GM23338 (cell line): ENCODE measurements at regions not wholly inside any gene's neighbourhood (a gene's known extent, or its start where the extent isn't known, plus 50 kb on each side); places are given as distances from the start of the nearest gene placed in this dataset.

Source experiments
- ATAC-seq: fragments of 200-7000 bp; cut with Tn5 transposase; 3 replicates; pipeline ENCODE4 v1.9.1; 2020
- DNase-seq: peaks from one replicate; pipeline ENCODE4 v3.0.0-alpha.2; 2015; ENCODE audit warnings: low spot score
- H2AFZ ChIP-seq: fragments of 200-600 bp; sonication (generic); 2 replicates; pipeline ENCODE4 v1.8.0; 2016; ENCODE audit warnings: antibody characterized with exemption, mild to moderate bottlenecking, moderate library complexity
- H3F3A ChIP-seq: fragments of 200-600 bp; sonication (generic); replicated peaks from 2 replicates; pipeline ENCODE4 v1.8.0; 2017; ENCODE audit warnings: antibody characterized with exemption, mixed run types, low read depth
- H3K27ac ChIP-seq: fragments of 200-600 bp; sonication (generic); 2 replicates; pipeline ENCODE4 v1.6.1; 2016; ENCODE audit warnings: low read depth
- H3K27me3 ChIP-seq: fragments of 200-600 bp; sonication (generic); 2 replicates; pipeline ENCODE4 v1.8.0; 2016; ENCODE audit warnings: mild to moderate bottlenecking, mixed run types, moderate library complexity; ENCODE audit not compliant: insufficient read depth
- H3K36me3 ChIP-seq: fragments of 200-600 bp; sonication (generic); 2 replicates; pipeline ENCODE4 v1.8.0; 2016; ENCODE audit warnings: mild to moderate bottlenecking; ENCODE audit not compliant: insufficient read depth
- H3K4me1 ChIP-seq: fragments of 200-600 bp; sonication (generic); 2 replicates; pipeline ENCODE4 v1.8.0; 2016; ENCODE audit warnings: mild to moderate bottlenecking, moderate library complexity; ENCODE audit not compliant: insufficient read depth
- H3K4me2 ChIP-seq: fragments of 200-600 bp; sonication (generic); 2 replicates; pipeline ENCODE4 v1.7.1; 2017; ENCODE audit warnings: mixed run types
- H3K4me3 ChIP-seq: fragments of 200-600 bp; sonication (generic); 2 replicates; pipeline ENCODE4 v1.6.1; 2016; ENCODE audit warnings: mixed run types
- H3K79me2 ChIP-seq: fragments of 200-600 bp; sonication (generic); replicated peaks from 2 replicates; pipeline ENCODE4 v1.8.0; 2017; ENCODE audit warnings: mild to moderate bottlenecking; ENCODE audit not compliant: insufficient read depth
- H3K9me2 ChIP-seq: fragments of 200-600 bp; sonication (generic); 2 replicates; pipeline ENCODE4 v1.8.0; 2017; ENCODE audit not compliant: insufficient read depth
- H4K20me1 ChIP-seq: fragments of 200-600 bp; sonication (generic); replicated peaks from 2 replicates; pipeline ENCODE4 v1.8.0; 2017; ENCODE audit warnings: mild to moderate bottlenecking; ENCODE audit not compliant: insufficient read depth
- H3K27ac Mint-ChIP-seq: 2 replicates; pipeline ENCODE4 v1.8.0; 2020; ENCODE audit warnings: inconsistent platforms, mild to moderate bottlenecking, moderate library complexity, mixed read lengths
- H3K27me3 Mint-ChIP-seq: 3 replicates; pipeline ENCODE4 v1.8.0; 2022; ENCODE audit warnings: low read depth, mild to moderate bottlenecking, moderate library complexity, mixed read lengths, inconsistent platforms; ENCODE audit not compliant: insufficient read depth, poor library complexity
- H3K36me3 Mint-ChIP-seq: 3 replicates; pipeline ENCODE4 v1.8.0; 2021; ENCODE audit warnings: low read depth, mild to moderate bottlenecking, inconsistent platforms, moderate library complexity, mixed read lengths
- H3K4me1 Mint-ChIP-seq: 3 replicates; pipeline ENCODE4 v1.8.0; 2020; ENCODE audit warnings: mild to moderate bottlenecking, inconsistent platforms, mixed read lengths
- H3K4me3 Mint-ChIP-seq: 3 replicates; pipeline ENCODE4 v1.8.0; 2021; ENCODE audit warnings: moderate library complexity, mild to moderate bottlenecking, inconsistent platforms, mixed read lengths
- H3K9me3 Mint-ChIP-seq: 3 replicates; pipeline ENCODE4 v1.8.0; 2020; ENCODE audit warnings: moderate library complexity, mild to moderate bottlenecking, inconsistent platforms, mixed read lengths
- CREB1 ChIP-seq: fragments of 250-450 bp; sonication (Bioruptor Pico); IDR thresholded peaks from 2 replicates; pipeline ENCODE4 v1.5.0; 2020; ENCODE audit warnings: low read depth, mild to moderate bottlenecking, moderate library complexity
- EZH2 ChIP-seq: fragments of 200-600 bp; sonication (generic); IDR thresholded peaks from one replicate; pipeline ENCODE4 v1.8.0; 2017; ENCODE audit warnings: antibody characterized with exemption, mild to moderate bottlenecking, low read depth; ENCODE audit not compliant: unreplicated experiment
- JUNB ChIP-seq: IDR thresholded peaks from one replicate; pipeline ENCODE4 v1.6.1; 2016; ENCODE audit warnings: antibody characterized with exemption; ENCODE audit not compliant: unreplicated experiment
- NANOG ChIP-seq: IDR thresholded peaks from 2 replicates; pipeline ENCODE4 v1.6.1; 2016; ENCODE audit warnings: antibody characterized with exemption, borderline replicate concordance
- POLR2AphosphoS5 ChIP-seq: IDR thresholded peaks from 2 replicates; pipeline ENCODE4 v1.6.1; 2016; ENCODE audit warnings: antibody characterized with exemption, low read depth
- STAT1 ChIP-seq: IDR thresholded peaks from one replicate; pipeline ENCODE4 v1.6.1; 2016; ENCODE audit warnings: antibody characterized with exemption; ENCODE audit not compliant: unreplicated experiment
- ZNF114 ChIP-seq: fragments of 250-450 bp; sonication (Bioruptor Pico); IDR thresholded peaks from 2 replicates; pipeline ENCODE4 v1.5.0; 2020; ENCODE audit warnings: mild to moderate bottlenecking, moderate library complexity
- ZNF331 ChIP-seq: fragments of 250-450 bp; sonication (Bioruptor Pico); IDR thresholded peaks from 2 replicates; pipeline ENCODE4 v1.5.0; 2020; ENCODE audit warnings: low read depth, mild to moderate bottlenecking, moderate library complexity
- TF ChIP-seq, protein P1 (sequence below): fragments of 250-450 bp; sonication (Bioruptor Pico); IDR thresholded peaks from 2 replicates; pipeline ENCODE4 v1.5.0; 2020; ENCODE audit warnings: mild to moderate bottlenecking, moderate library complexity
- TF ChIP-seq, protein P2 (sequence below): IDR thresholded peaks from one replicate; pipeline ENCODE4 v1.6.1; 2018; ENCODE audit warnings: antibody characterized with exemption; ENCODE audit not compliant: unreplicated experiment

DNA sequence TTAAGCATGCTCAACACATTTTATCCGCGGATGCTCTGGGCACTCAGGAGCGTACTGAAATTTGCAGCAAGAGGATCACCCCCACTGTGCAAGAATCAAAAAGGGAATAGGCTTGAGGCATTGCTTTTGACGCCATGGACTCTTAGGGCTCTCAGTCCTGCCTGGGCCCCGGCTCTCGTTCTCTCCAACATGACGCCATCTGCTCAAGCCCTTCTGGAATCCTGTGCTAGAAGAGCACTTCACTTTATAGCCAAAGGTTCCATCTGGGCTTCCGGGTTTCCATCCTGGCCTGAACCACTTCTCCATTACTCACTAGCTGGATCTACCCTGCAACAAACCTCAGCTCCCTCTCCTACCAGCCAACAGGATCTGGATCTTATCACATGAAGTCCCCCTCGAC lies 105.3 kb downstream of the FOXF2 start:
- Mint-ChIP-seq H3K9me3 (peaks cover 16% of the 10 kb centered on the region), H3K4me1 (peaks cover 12% of the 10 kb centered on the region)
- no peaks in the 10 kb centered on the region for H3F3A ChIP-seq

More for the DNA sequence above, 105.3 kb downstream of the FOXF2 start:
- Histone ChIP-seq H3K9me2 (0 out of 2 replicates have a peak, but pooled peaks cover 3% of the 10 kb centered on the region), H3K4me3 (no peak overlapping the region), H3K4me2 (no peak overlapping the region), H3K27ac (no peak overlapping the region), H4K20me1 (no peaks in the 10 kb centered on the region), H3K36me3 (no peaks in the 10 kb centered on the region), H2AFZ (no peak overlapping the region), H3K4me1 (no peaks in the 10 kb centered on the region), H3K79me2 (no peaks in the 10 kb centered on the region), H3K27me3 (no peaks in the 10 kb centered on the region)
- no peak for DNase-seq
- no peak overlapping the region for H3K27ac Mint-ChIP-seq
- no peaks in the 10 kb centered on the region for H3K27me3 Mint-ChIP-seq
- H3K36me3 Mint-ChIP-seq = peaks cover 9% of the 10 kb centered on the region
- TF ChIP-seq JUNB (no peak), POLR2AphosphoS5 (no peak), ZNF331 (CRISPR knock-in tag) (no peak), ZNF114 (no peak), NANOG (no peak), CREB1 (CRISPR knock-in tag) (no peak), EZH2 (no peak), STAT1 (no peak)
- TF ChIP-seq, protein P1, sequence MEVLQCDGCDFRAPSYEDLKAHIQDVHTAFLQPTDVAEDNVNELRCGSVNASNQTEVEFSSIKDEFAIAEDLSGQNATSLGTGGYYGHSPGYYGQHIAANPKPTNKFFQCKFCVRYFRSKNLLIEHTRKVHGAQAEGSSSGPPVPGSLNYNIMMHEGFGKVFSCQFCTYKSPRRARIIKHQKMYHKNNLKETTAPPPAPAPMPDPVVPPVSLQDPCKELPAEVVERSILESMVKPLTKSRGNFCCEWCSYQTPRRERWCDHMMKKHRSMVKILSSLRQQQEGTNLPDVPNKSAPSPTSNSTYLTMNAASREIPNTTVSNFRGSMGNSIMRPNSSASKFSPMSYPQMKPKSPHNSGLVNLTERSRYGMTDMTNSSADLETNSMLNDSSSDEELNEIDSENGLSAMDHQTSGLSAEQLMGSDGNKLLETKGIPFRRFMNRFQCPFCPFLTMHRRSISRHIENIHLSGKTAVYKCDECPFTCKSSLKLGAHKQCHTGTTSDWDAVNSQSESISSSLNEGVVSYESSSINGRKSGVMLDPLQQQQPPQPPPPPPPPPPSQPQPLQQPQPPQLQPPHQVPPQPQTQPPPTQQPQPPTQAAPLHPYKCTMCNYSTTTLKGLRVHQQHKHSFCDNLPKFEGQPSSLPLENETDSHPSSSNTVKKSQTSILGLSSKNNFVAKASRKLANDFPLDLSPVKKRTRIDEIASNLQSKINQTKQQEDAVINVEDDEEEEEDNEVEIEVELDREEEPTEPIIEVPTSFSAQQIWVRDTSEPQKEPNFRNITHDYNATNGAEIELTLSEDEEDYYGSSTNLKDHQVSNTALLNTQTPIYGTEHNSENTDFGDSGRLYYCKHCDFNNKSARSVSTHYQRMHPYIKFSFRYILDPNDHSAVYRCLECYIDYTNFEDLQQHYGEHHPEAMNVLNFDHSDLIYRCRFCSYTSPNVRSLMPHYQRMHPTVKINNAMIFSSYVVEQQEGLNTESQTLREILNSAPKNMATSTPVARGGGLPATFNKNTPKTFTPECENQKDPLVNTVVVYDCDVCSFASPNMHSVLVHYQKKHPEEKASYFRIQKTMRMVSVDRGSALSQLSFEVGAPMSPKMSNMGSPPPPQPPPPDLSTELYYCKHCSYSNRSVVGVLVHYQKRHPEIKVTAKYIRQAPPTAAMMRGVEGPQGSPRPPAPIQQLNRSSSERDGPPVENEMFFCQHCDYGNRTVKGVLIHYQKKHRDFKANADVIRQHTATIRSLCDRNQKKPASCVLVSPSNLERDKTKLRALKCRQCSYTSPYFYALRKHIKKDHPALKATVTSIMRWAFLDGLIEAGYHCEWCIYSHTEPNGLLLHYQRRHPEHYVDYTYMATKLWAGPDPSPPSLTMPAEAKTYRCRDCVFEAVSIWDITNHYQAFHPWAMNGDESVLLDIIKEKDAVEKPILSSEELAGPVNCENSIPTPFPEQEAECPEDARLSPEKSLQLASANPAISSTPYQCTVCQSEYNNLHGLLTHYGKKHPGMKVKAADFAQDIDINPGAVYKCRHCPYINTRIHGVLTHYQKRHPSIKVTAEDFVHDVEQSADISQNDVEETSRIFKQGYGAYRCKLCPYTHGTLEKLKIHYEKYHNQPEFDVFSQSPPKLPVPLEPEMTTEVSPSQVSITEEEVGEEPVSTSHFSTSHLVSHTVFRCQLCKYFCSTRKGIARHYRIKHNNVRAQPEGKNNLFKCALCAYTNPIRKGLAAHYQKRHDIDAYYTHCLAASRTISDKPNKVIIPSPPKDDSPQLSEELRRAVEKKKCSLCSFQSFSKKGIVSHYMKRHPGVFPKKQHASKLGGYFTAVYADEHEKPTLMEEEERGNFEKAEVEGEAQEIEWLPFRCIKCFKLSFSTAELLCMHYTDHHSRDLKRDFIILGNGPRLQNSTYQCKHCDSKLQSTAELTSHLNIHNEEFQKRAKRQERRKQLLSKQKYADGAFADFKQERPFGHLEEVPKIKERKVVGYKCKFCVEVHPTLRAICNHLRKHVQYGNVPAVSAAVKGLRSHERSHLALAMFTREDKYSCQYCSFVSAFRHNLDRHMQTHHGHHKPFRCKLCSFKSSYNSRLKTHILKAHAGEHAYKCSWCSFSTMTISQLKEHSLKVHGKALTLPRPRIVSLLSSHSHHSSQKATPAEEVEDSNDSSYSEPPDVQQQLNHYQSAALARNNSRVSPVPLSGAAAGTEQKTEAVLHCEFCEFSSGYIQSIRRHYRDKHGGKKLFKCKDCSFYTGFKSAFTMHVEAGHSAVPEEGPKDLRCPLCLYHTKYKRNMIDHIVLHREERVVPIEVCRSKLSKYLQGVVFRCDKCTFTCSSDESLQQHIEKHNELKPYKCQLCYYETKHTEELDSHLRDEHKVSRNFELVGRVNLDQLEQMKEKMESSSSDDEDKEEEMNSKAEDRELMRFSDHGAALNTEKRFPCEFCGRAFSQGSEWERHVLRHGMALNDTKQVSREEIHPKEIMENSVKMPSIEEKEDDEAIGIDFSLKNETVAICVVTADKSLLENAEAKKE (CRISPR knock-in tag) = no peak
- TF ChIP-seq, protein P2, sequence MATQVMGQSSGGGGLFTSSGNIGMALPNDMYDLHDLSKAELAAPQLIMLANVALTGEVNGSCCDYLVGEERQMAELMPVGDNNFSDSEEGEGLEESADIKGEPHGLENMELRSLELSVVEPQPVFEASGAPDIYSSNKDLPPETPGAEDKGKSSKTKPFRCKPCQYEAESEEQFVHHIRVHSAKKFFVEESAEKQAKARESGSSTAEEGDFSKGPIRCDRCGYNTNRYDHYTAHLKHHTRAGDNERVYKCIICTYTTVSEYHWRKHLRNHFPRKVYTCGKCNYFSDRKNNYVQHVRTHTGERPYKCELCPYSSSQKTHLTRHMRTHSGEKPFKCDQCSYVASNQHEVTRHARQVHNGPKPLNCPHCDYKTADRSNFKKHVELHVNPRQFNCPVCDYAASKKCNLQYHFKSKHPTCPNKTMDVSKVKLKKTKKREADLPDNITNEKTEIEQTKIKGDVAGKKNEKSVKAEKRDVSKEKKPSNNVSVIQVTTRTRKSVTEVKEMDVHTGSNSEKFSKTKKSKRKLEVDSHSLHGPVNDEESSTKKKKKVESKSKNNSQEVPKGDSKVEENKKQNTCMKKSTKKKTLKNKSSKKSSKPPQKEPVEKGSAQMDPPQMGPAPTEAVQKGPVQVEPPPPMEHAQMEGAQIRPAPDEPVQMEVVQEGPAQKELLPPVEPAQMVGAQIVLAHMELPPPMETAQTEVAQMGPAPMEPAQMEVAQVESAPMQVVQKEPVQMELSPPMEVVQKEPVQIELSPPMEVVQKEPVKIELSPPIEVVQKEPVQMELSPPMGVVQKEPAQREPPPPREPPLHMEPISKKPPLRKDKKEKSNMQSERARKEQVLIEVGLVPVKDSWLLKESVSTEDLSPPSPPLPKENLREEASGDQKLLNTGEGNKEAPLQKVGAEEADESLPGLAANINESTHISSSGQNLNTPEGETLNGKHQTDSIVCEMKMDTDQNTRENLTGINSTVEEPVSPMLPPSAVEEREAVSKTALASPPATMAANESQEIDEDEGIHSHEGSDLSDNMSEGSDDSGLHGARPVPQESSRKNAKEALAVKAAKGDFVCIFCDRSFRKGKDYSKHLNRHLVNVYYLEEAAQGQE = no peak
- ATAC-seq = no peak
- H3K4me3 Mint-ChIP-seq = no peak overlapping the region
